ENCODE measurements at regions not wholly inside any gene's neighbourhood (a gene's known extent, or its start where the extent isn't known, plus 50 kb on each side); places are given as distances from the start of the nearest gene placed in this dataset.

GRCh38 chr20:58002901-58003300, 225.6 kb downstream of the ANKRD60 start:
- ChIA-PET CTCF (interaction anchor here (0.5 to 0.6 kb wide), 2 partner anchors 365 to 1064 kb away, joined by 3 read pairs; no protein-coding TSS in a partner anchor), POLR2A (no interaction called here)
- H3K27ac Mint-ChIP-seq = no peak overlapping the region
- no peaks in the 10 kb centered on the region for H3K9me3 Mint-ChIP-seq
- H3K4me1 Mint-ChIP-seq = no peaks in the 10 kb centered on the region
- peaks cover 11% of the 10 kb centered on the region for H3K27me3 Mint-ChIP-seq
- H3K36me3 Mint-ChIP-seq (ENCODE audit: low read depth) = no peaks in the 10 kb centered on the region
- DNase-seq = no peak
- no peak overlapping the region for H3K4me3 Mint-ChIP-seq

GRCh38 chr20:58001946-58002345, 226.5 kb downstream of the ANKRD60 start:
- ChIA-PET POLR2A (no interaction called here), CTCF (no interaction called here)
- Mint-ChIP-seq H3K4me1 (no peaks in the 10 kb centered on the region), H3K27me3 (peaks cover 18% of the 10 kb centered on the region), H3K9me3 (no peaks in the 10 kb centered on the region), H3K27ac (no peak overlapping the region), H3K4me3 (no peak overlapping the region), H3K36me3 (ENCODE audit: low read depth) (no peaks in the 10 kb centered on the region)
- no peak for DNase-seq

- Mint-ChIP-seq H3K4me1 (no peaks in the 10 kb centered on the region), H3K27ac (no peak overlapping the region), H3K36me3 (ENCODE audit: low read depth) (no peaks in the 10 kb centered on the region), H3K9me3 (no peaks in the 10 kb centered on the region), H3K27me3 (peaks cover 18% of the 10 kb centered on the region), H3K4me3 (no peak overlapping the region)
- ChIA-PET POLR2A (no interaction called here), CTCF (no interaction called here)
- DNase-seq = no peak
Measured at GRCh38 chr20:58001381-58001780, 227.1 kb downstream of the ANKRD60 start.

- H3K27ac Mint-ChIP-seq = peak overlapping the region; percentile 22
- no peak for DNase-seq
- H3K4me3 Mint-ChIP-seq = no peak overlapping the region
- ChIA-PET POLR2A (no interaction called here), CTCF (no interaction called here)
- no peaks in the 10 kb centered on the region for H3K36me3 Mint-ChIP-seq (ENCODE audit: low read depth)
- H3K9me3 Mint-ChIP-seq = no peaks in the 10 kb centered on the region
- peaks cover 18% of the 10 kb centered on the region for H3K27me3 Mint-ChIP-seq
- no peaks in the 10 kb centered on the region for H3K4me1 Mint-ChIP-seq
Measured at GRCh38 chr20:58000861-58001260, 227.6 kb downstream of the ANKRD60 start.

- peaks cover 18% of the 10 kb centered on the region for H3K27me3 Mint-ChIP-seq
- no peak overlapping the region for H3K4me3 Mint-ChIP-seq
- ChIA-PET POLR2A (no interaction called here), CTCF (no interaction called here)
- no peak overlapping the region for H3K27ac Mint-ChIP-seq
- H3K9me3 Mint-ChIP-seq = no peaks in the 10 kb centered on the region
- DNase-seq = no peak
- H3K36me3 Mint-ChIP-seq (ENCODE audit: low read depth) = no peaks in the 10 kb centered on the region
- no peaks in the 10 kb centered on the region for H3K4me1 Mint-ChIP-seq
Measured at GRCh38 chr20:57999465-58000111, 228.9 kb downstream of the ANKRD60 start.

GRCh38 chr20:57998981-57999464, 229.4 kb downstream of the ANKRD60 start:
- ChIA-PET CTCF (interaction anchor here (0.9 kb wide), 1 partner anchor 48 kb away, joined by 3 read pairs; no protein-coding TSS in a partner anchor), POLR2A (no interaction called here)
- no peak overlapping the region for H3K4me3 Mint-ChIP-seq
- H3K27ac Mint-ChIP-seq = no peak overlapping the region
- no peaks in the 10 kb centered on the region for H3K4me1 Mint-ChIP-seq
- H3K27me3 Mint-ChIP-seq = peaks cover 18% of the 10 kb centered on the region
- no peaks in the 10 kb centered on the region for H3K36me3 Mint-ChIP-seq (ENCODE audit: low read depth)
- no peak for DNase-seq
- H3K9me3 Mint-ChIP-seq = no peaks in the 10 kb centered on the region

- Mint-ChIP-seq H3K4me1 (no peaks in the 10 kb centered on the region), H3K9me3 (no peaks in the 10 kb centered on the region), H3K27me3 (peaks cover 18% of the 10 kb centered on the region), H3K27ac (no peak overlapping the region), H3K4me3 (no peak overlapping the region), H3K36me3 (ENCODE audit: low read depth) (no peaks in the 10 kb centered on the region)
- CTCF ChIA-PET = interaction anchor here (0.9 kb wide), 1 partner anchor 47 kb away, joined by 3 read pairs; no protein-coding TSS in a partner anchor
- DNase-seq = no peak
- POLR2A ChIA-PET = no interaction called here
Measured at GRCh38 chr20:57998276-57998675, 230.2 kb downstream of the ANKRD60 start.

GRCh38 chr20:57996936-57997890, 231.2 kb downstream of the ANKRD60 start:
- peaks cover 18% of the 10 kb centered on the region for H3K27me3 Mint-ChIP-seq
- no peak for DNase-seq
- no peak overlapping the region for H3K4me3 Mint-ChIP-seq
- ChIA-PET CTCF (no interaction called here), POLR2A (no interaction called here)
- H3K9me3 Mint-ChIP-seq = no peaks in the 10 kb centered on the region
- no peaks in the 10 kb centered on the region for H3K36me3 Mint-ChIP-seq (ENCODE audit: low read depth)
- no peak overlapping the region for H3K27ac Mint-ChIP-seq
- no peaks in the 10 kb centered on the region for H3K4me1 Mint-ChIP-seq

- Mint-ChIP-seq H3K27ac (no peak overlapping the region), H3K36me3 (ENCODE audit: low read depth) (no peaks in the 10 kb centered on the region), H3K4me3 (no peak overlapping the region), H3K27me3 (peaks cover 18% of the 10 kb centered on the region), H3K9me3 (no peaks in the 10 kb centered on the region), H3K4me1 (no peaks in the 10 kb centered on the region)
- POLR2A ChIA-PET = no interaction called here
- DNase-seq = no peak
- CTCF ChIA-PET = no interaction called here
Measured at GRCh38 chr20:57996465-57996864, 232.0 kb downstream of the ANKRD60 start.

- Mint-ChIP-seq H3K9me3 (no peaks in the 10 kb centered on the region), H3K4me3 (no peak overlapping the region), H3K27me3 (peaks cover 18% of the 10 kb centered on the region), H3K4me1 (no peaks in the 10 kb centered on the region), H3K27ac (no peak overlapping the region), H3K36me3 (ENCODE audit: low read depth) (no peaks in the 10 kb centered on the region)
- CTCF ChIA-PET = no interaction called here
- DNase-seq = no peak
- POLR2A ChIA-PET = no interaction called here
Measured at GRCh38 chr20:57995381-57995977, 233.0 kb downstream of the ANKRD60 start.

- DNase-seq = no peak
- Mint-ChIP-seq H3K9me3 (no peaks in the 10 kb centered on the region), H3K27me3 (peaks cover 14% of the 10 kb centered on the region), H3K4me3 (no peak overlapping the region), H3K27ac (no peak overlapping the region), H3K4me1 (no peaks in the 10 kb centered on the region), H3K36me3 (ENCODE audit: low read depth) (no peaks in the 10 kb centered on the region)
- ChIA-PET CTCF (no interaction called here), POLR2A (no interaction called here)
Measured at GRCh38 chr20:57993716-57994431, 234.6 kb downstream of the ANKRD60 start.

- H3K9me3 Mint-ChIP-seq = no peaks in the 10 kb centered on the region
- H3K4me1 Mint-ChIP-seq = no peaks in the 10 kb centered on the region
- H3K27me3 Mint-ChIP-seq = no peaks in the 10 kb centered on the region
- H3K4me3 Mint-ChIP-seq = no peak overlapping the region
- DNase-seq = no peak
- H3K36me3 Mint-ChIP-seq (ENCODE audit: low read depth) = no peaks in the 10 kb centered on the region
- no peak overlapping the region for H3K27ac Mint-ChIP-seq
- POLR2A ChIA-PET = no interaction called here
- CTCF ChIA-PET = interaction anchor here (0.6 to 1.2 kb wide), 3 partner anchors 21 to 340 kb away, joined by 3 read pairs; no protein-coding TSS in a partner anchor
Measured at GRCh38 chr20:57991211-57991881, 237.1 kb downstream of the ANKRD60 start.

Data from activated CD4-positive, alpha-beta T cell treated with anti-CD3 and anti-CD28 coated beads, Interleukin-2, amount 10 ng/mL, durations not matched to agents 7 days and 5 days (primary cell).